ENCODE measurements at regions not wholly inside any gene's neighbourhood (a gene's known extent, or its start where the extent isn't known, plus 50 kb on each side); places are given as distances from the start of the nearest gene placed in this dataset.
"Not testable (repeated sequence)": the region's sequence is repeated elsewhere in the genome, so short reads cannot be mapped to it uniquely, and the experiment has no call there.

DNA sequence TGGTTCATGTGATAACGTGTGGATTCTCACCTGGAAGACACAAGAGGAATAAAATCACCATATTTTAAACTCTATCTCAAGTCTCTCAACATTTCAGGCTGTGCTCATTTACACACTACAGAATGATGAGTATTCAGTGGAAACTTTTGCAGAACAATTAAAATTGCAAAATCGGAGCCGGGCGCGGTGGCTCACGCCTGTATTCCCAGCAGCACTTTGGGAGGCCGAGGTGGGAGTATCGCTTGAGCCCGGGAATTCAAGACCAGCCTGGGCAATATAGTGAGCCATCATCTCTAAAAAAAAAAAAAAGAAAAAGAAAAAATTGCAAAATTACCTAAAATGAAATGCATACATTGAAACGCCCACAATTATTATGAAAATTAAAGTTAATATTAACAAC lies 825.9 kb downstream of the KCNJ18 start:
- no peak overlapping the region for H3K27ac ChIP-seq (ENCODE audit: low read length)
- no peaks in the 10 kb centered on the region for H3K27me3 ChIP-seq (ENCODE audit: insufficient read depth, low read length, poor library complexity)
- TF ChIP-seq EZH2 (IDR thresholded peaks at IDR 0.05; ENCODE audit: borderline replicate concordance, low read depth, low read length, severe bottlenecking), result no peak
- TF ChIP-seq, protein P1, sequence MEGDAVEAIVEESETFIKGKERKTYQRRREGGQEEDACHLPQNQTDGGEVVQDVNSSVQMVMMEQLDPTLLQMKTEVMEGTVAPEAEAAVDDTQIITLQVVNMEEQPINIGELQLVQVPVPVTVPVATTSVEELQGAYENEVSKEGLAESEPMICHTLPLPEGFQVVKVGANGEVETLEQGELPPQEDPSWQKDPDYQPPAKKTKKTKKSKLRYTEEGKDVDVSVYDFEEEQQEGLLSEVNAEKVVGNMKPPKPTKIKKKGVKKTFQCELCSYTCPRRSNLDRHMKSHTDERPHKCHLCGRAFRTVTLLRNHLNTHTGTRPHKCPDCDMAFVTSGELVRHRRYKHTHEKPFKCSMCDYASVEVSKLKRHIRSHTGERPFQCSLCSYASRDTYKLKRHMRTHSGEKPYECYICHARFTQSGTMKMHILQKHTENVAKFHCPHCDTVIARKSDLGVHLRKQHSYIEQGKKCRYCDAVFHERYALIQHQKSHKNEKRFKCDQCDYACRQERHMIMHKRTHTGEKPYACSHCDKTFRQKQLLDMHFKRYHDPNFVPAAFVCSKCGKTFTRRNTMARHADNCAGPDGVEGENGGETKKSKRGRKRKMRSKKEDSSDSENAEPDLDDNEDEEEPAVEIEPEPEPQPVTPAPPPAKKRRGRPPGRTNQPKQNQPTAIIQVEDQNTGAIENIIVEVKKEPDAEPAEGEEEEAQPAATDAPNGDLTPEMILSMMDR (IDR thresholded peaks at IDR 0.05; ENCODE audit: borderline replicate concordance, extremely low read depth, low read length, poor library complexity, severe bottlenecking), result no peak
- DNase-seq (no peak), ATAC-seq (ENCODE audit: insufficient read depth, low read depth) (no peak)
- H4K20me1 ChIP-seq (ENCODE audit: insufficient read depth, low read length), result no peaks in the 10 kb centered on the region
- H2AFZ ChIP-seq (ENCODE audit: low read depth, low read length), result no peak overlapping the region
- no peak overlapping the region for H3K4me2 ChIP-seq (ENCODE audit: insufficient read depth, low read length)
- no peak overlapping the region for H3K9ac ChIP-seq (ENCODE audit: low read depth, low read length)
- H3K4me3 ChIP-seq (ENCODE audit: low read depth in 1 of 2, low read length in 2 of 2), result no peak overlapping the region
- no peaks in the 10 kb centered on the region for H3K9me3 ChIP-seq (ENCODE audit: insufficient read depth, low read length, severe bottlenecking)
- H3K36me3 ChIP-seq (ENCODE audit: insufficient read depth, low read length), result no peaks in the 10 kb centered on the region
- no peaks in the 10 kb centered on the region for H3K79me2 ChIP-seq (ENCODE audit: insufficient read depth, low read length)
- H3K4me1 ChIP-seq (ENCODE audit: insufficient read depth, low read length), result no peaks in the 10 kb centered on the region

DNA sequence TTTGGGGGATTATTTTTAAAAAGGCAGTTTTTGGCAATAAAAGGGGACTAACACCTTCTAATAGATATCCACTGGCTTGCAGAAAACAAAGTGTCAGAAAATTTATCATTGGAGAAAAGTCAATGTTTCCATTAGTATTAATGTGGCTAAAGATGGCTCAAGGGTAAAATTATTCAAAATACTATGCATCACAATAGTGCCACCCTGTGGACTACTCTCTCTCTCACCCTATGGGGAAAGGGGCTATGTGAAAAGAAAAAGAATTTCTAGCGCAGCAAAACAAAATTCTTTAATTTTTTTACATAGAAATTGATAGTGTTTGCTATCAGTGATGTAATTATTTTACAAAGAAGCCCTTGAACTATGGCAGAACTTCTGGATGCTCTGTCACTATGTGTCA lies 856.5 kb downstream of the KCNJ18 start:
- not testable (repeated sequence) for H3K27me3 ChIP-seq (ENCODE audit: insufficient read depth, low read length, poor library complexity); H3K9ac ChIP-seq (ENCODE audit: low read depth, low read length); H2AFZ ChIP-seq (ENCODE audit: low read depth, low read length); H3K79me2 ChIP-seq (ENCODE audit: insufficient read depth, low read length); H3K27ac ChIP-seq (ENCODE audit: low read length); H3K9me3 ChIP-seq (ENCODE audit: insufficient read depth, low read length, severe bottlenecking); H3K4me2 ChIP-seq (ENCODE audit: insufficient read depth, low read length); H4K20me1 ChIP-seq (ENCODE audit: insufficient read depth, low read length); H3K4me1 ChIP-seq (ENCODE audit: insufficient read depth, low read length); H3K4me3 ChIP-seq (ENCODE audit: low read depth in 1 of 2, low read length in 2 of 2); H3K36me3 ChIP-seq (ENCODE audit: insufficient read depth, low read length); DNase-seq; ATAC-seq (ENCODE audit: insufficient read depth, low read depth)

DNA sequence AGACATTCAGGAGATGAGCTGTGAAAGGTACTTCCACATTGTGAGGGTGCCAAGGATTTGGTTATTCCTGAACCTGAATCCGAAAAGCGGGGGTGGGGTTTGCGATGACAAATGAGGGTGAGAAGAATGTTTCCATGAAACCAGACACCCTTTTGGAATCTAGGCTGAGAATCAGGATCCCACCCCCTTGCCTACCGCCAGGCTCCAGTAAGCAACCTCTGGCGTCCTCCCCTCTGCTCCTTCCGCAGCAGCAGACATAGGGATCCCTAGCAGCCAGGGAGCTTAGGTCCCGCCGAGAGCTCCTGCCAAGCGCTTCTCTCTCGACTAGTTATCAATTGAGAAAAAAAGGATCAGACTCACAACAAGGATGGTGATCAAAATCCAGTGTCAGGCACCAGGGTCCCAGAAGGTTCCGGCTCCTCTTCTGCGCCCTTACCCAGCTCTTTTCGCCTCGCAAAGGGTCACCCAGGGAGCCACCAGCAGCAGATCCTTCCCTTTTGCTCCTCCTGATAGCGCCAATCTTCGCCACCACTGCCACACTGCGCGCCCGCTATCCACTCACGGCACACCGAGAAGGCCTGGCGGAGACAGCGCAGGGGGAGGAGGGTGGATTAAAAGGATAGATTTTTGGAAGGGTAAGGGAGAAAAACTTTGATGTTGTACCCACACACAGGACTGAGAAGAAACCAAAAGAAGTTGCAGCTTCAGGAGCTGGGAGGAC lies 859.5 kb downstream of the KCNJ18 start:
- H3K9ac ChIP-seq (ENCODE audit: low read depth, low read length); H3K27me3 ChIP-seq (ENCODE audit: insufficient read depth, low read length, poor library complexity); DNase-seq; H2AFZ ChIP-seq (ENCODE audit: low read depth, low read length); H3K9me3 ChIP-seq (ENCODE audit: insufficient read depth, low read length, severe bottlenecking); H3K36me3 ChIP-seq (ENCODE audit: insufficient read depth, low read length); H3K4me1 ChIP-seq (ENCODE audit: insufficient read depth, low read length); H3K4me3 ChIP-seq (ENCODE audit: low read depth in 1 of 2, low read length in 2 of 2); H3K4me2 ChIP-seq (ENCODE audit: insufficient read depth, low read length); H3K79me2 ChIP-seq (ENCODE audit: insufficient read depth, low read length); H3K27ac ChIP-seq (ENCODE audit: low read length); H4K20me1 ChIP-seq (ENCODE audit: insufficient read depth, low read length); ATAC-seq (ENCODE audit: insufficient read depth, low read depth): not testable (repeated sequence)

DNA sequence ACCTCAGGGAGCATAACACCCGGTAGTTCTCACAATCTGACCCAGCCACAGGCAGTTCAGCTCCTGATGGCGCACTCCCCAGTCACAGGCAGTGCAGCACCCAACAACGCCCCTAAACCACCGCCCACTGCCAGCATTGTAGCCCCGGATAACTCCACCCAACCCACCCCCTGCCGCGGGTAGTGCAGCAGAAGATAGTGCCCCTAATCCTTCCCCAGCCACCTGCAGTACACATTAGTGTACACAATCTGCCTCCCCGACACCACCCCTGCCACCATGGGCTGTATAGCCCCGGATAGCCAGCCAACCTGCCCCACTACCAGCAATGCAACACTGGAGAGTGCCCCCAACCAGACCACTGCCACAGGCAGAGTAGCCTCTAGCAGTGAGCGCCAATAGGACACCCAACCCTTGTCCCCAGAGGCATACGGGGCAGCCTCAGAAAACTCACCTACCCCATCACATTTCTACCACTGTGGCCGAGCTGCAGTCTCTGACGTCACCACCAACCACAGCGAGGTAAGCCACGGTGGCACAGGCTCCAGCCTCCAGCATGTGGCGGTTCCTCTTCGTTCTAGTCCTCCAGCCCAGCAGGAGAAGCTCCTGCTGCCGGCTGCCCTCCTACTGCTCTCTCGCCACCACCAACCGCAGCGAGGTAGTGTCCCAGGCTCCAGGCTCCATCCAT lies 877.3 kb downstream of the KCNJ18 start:
- no peaks in the 10 kb centered on the region for H3K79me2 ChIP-seq (ENCODE audit: insufficient read depth, low read length)

More for the DNA sequence above, 877.3 kb downstream of the KCNJ18 start:
- DNase-seq (no peak), ATAC-seq (ENCODE audit: insufficient read depth, low read depth) (no peak)
- Histone ChIP-seq H3K4me2 (ENCODE audit: insufficient read depth, low read length) (no peak overlapping the region), H3K27me3 (ENCODE audit: insufficient read depth, low read length, poor library complexity) (no peaks in the 10 kb centered on the region), H4K20me1 (ENCODE audit: insufficient read depth, low read length) (no peaks in the 10 kb centered on the region), H3K27ac (ENCODE audit: low read length) (no peak overlapping the region), H3K9me3 (ENCODE audit: insufficient read depth, low read length, severe bottlenecking) (peaks cover 3% of the 10 kb centered on the region), H3K4me3 (ENCODE audit: low read depth in 1 of 2, low read length in 2 of 2) (no peak overlapping the region), H3K4me1 (ENCODE audit: insufficient read depth, low read length) (no peaks in the 10 kb centered on the region), H2AFZ (ENCODE audit: low read depth, low read length) (no peak overlapping the region), H3K36me3 (ENCODE audit: insufficient read depth, low read length) (no peaks in the 10 kb centered on the region), H3K9ac (ENCODE audit: low read depth, low read length) (no peak overlapping the region)
- TF ChIP-seq EZH2 (IDR thresholded peaks at IDR 0.05; ENCODE audit: borderline replicate concordance, low read depth, low read length, severe bottlenecking), result no peak
- TF ChIP-seq, protein P1 (IDR thresholded peaks at IDR 0.05; ENCODE audit: borderline replicate concordance, extremely low read depth, low read length, poor library complexity, severe bottlenecking), result no peak
